Cerebellar cortex (tissue), 1 donor: ENCODE measurements at regions not wholly inside any gene's neighbourhood (a gene's known extent, or its start where the extent isn't known, plus 50 kb on each side); places are given as distances from the start of the nearest gene placed in this dataset.

Source experiments
- DNase-seq: peaks from one replicate; pipeline ENCODE4 v3.0.0-alpha.2; 2015; ENCODE audit warnings: low spot score

- DNase-seq: peak; percentile 31
These were observed 50.0 kb upstream of the BET1 start for GRCh38 chr7:94054130-94054529.

- no peak for DNase-seq
These were observed 51.8 kb upstream of the BET1 start for GRCh38 chr7:94055963-94056362.

GRCh38 chr7:94056796-94057207 lies 52.6 kb upstream of the BET1 start:
- no peak for DNase-seq

- DNase-seq: no peak
These were observed 53.8 kb upstream of the BET1 start for GRCh38 chr7:94057955-94058354.

- DNase-seq: no peak
These were observed 55.6 kb upstream of the BET1 start for GRCh38 chr7:94059746-94060145.

- no peak for DNase-seq
These were observed 56.6 kb upstream of the BET1 start for GRCh38 chr7:94060752-94061151.

GRCh38 chr7:94061326-94061725 lies 57.2 kb upstream of the BET1 start:
- no peak for DNase-seq

- DNase-seq: no peak
These were observed 58.2 kb upstream of the BET1 start for GRCh38 chr7:94062372-94062771.

- DNase-seq: no peak
These were observed 60.5 kb upstream of the BET1 start for GRCh38 chr7:94064541-94065191.

GRCh38 chr7:94067047-94067446 lies 62.9 kb upstream of the BET1 start:
- DNase-seq: no peak

- DNase-seq: no peak
These were observed 63.4 kb upstream of the BET1 start for GRCh38 chr7:94067506-94067905.

GRCh38 chr7:94069162-94069739 lies 65.1 kb upstream of the BET1 start:
- DNase-seq: no peak

GRCh38 chr7:94080551-94080950 lies 76.4 kb upstream of the BET1 start:
- no peak for DNase-seq

- DNase-seq: no peak
These were observed 78.0 kb upstream of the BET1 start for GRCh38 chr7:94082126-94082525.

GRCh38 chr7:94087664-94088352 lies 83.7 kb upstream of the BET1 start:
- peak; percentile 48 for DNase-seq

- DNase-seq: no peak
These were observed 84.4 kb upstream of the BET1 start for GRCh38 chr7:94088560-94088959.

GRCh38 chr7:94089806-94090205 lies 85.7 kb upstream of the BET1 start:
- no peak for DNase-seq

- no peak for DNase-seq
These were observed 88.8 kb upstream of the BET1 start for GRCh38 chr7:94092980-94093379.

- DNase-seq: no peak
These were observed 90.1 kb upstream of the BET1 start for GRCh38 chr7:94094298-94094697.

- DNase-seq: no peak
These were observed 91.3 kb upstream of the BET1 start for GRCh38 chr7:94095316-94096009.

- DNase-seq: no peak
These were observed 95.5 kb upstream of the BET1 start for GRCh38 chr7:94099679-94100078.

- DNase-seq: no peak
These were observed 96.7 kb upstream of the BET1 start for GRCh38 chr7:94100723-94101345.

GRCh38 chr7:94104301-94104700 lies 100.1 kb upstream of the BET1 start:
- DNase-seq: no peak
